Hepatocyte (in vitro differentiated cells): ENCODE measurements at regions not wholly inside any gene's neighbourhood (a gene's known extent, or its start where the extent isn't known, plus 50 kb on each side); places are given as distances from the start of the nearest gene placed in this dataset.

Source experiments
- EZH2phosphoT487 ChIP-seq: fragments of 200-600 bp; sonication (generic); IDR thresholded peaks from one replicate; pipeline ENCODE4 v1.6.1; 2018; ENCODE audit warnings: antibody characterized with exemption, mild to moderate bottlenecking, low read depth, moderate library complexity; ENCODE audit not compliant: unreplicated experiment, severe bottlenecking
- TF ChIP-seq, protein P1 (sequence below): fragments of 200-600 bp; sonication (generic); IDR thresholded peaks from 2 replicates; pipeline ENCODE4 v1.5.1; 2016; ENCODE audit warnings: antibody characterized with exemption, mild to moderate bottlenecking; ENCODE audit not compliant: poor library complexity

DNA sequence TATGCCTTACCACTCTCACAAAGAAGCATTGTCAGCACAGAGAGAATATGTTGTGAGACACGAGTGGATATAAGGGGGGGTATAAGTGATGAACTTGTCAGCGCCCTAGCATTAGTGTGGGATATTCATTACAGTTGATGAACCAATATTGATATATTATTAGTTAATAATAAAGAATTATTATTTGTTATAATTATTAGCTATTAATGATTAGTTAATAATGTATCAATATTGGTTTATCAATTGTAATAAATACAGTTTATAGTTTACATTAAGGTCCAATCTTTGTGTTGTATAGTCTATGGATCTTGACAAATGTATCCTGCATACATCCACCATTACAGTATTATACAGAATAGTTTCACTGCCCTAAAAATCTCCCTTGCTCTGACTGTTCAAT is 120.2 kb upstream of the NCAM2 start:
- TF ChIP-seq, protein P1, sequence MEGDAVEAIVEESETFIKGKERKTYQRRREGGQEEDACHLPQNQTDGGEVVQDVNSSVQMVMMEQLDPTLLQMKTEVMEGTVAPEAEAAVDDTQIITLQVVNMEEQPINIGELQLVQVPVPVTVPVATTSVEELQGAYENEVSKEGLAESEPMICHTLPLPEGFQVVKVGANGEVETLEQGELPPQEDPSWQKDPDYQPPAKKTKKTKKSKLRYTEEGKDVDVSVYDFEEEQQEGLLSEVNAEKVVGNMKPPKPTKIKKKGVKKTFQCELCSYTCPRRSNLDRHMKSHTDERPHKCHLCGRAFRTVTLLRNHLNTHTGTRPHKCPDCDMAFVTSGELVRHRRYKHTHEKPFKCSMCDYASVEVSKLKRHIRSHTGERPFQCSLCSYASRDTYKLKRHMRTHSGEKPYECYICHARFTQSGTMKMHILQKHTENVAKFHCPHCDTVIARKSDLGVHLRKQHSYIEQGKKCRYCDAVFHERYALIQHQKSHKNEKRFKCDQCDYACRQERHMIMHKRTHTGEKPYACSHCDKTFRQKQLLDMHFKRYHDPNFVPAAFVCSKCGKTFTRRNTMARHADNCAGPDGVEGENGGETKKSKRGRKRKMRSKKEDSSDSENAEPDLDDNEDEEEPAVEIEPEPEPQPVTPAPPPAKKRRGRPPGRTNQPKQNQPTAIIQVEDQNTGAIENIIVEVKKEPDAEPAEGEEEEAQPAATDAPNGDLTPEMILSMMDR: no peak
- TF ChIP-seq EZH2phosphoT487: no peak
